Brain microvascular endothelial cell (primary cell): ENCODE measurements at regions not wholly inside any gene's neighbourhood (a gene's known extent, or its start where the extent isn't known, plus 50 kb on each side); places are given as distances from the start of the nearest gene placed in this dataset.
"Not testable (repeated sequence)": the region's sequence is repeated elsewhere in the genome, so short reads cannot be mapped to it uniquely, and the experiment has no call there.

Source experiments
- DNase-seq: peaks from one replicate; pipeline ENCODE4 v3.0.0-alpha.2; 2020
- H3K27ac ChIP-seq: fragments of 250-450 bp; sonication (Bioruptor Pico); 2 replicates; pipeline ENCODE4 v1.5.1; 2020; ENCODE audit warnings: mild to moderate bottlenecking, moderate library complexity
- H3K27me3 ChIP-seq: fragments of 250-450 bp; sonication (Bioruptor Pico); replicated peaks from 2 replicates; pipeline ENCODE4 v1.5.1; 2020; ENCODE audit warnings: mild to moderate bottlenecking
- H3K36me3 ChIP-seq: fragments of 250-450 bp; sonication (Bioruptor Pico); replicated peaks from 2 replicates; pipeline ENCODE4 v1.5.1; 2020; ENCODE audit warnings: mild to moderate bottlenecking
- H3K4me3 ChIP-seq: 2 replicates; pipeline ENCODE4 v1.5.1; 2011; ENCODE audit warnings: low read depth, mild to moderate bottlenecking, control low read depth, low read length, moderate library complexity
- CTCF ChIP-seq: IDR thresholded peaks from 2 replicates; pipeline ENCODE4 v1.5.1; 2011; ENCODE audit warnings: low read depth, mild to moderate bottlenecking, moderate library complexity, low read length, control low read depth, inconsistent platforms; ENCODE audit errors: missing control alignments
- in situ Hi-C: cut with HindIII; loops from 2 replicates; pipeline ENCODE4 v1.10.0; 2017; ENCODE audit warnings: low sequenced_read_pairs, low pct_ligation_motif_present

- TF ChIP-seq CTCF = no peak
- no peak overlapping the region for H3K27ac ChIP-seq
- no peaks in the 10 kb centered on the region for H3K27me3 ChIP-seq
- DNase-seq = no peak
- H3K36me3 ChIP-seq = no peaks in the 10 kb centered on the region
- no peak overlapping the region for H3K4me3 ChIP-seq
- in situ Hi-C loops = no loop called here
Measured at GRCh38 chr4:125231661-125232060, 83.1 kb upstream of the FAT4 start.

- in situ Hi-C loops = no loop called here
- no peaks in the 10 kb centered on the region for H3K27me3 ChIP-seq
Measured at GRCh38 chr4:125229596-125230058, 85.1 kb upstream of the FAT4 start.

GRCh38 chr4:125225806-125226205 is 88.9 kb upstream of the FAT4 start:
- no peak overlapping the region for H3K27ac ChIP-seq
- no peaks in the 10 kb centered on the region for H3K27me3 ChIP-seq
- H3K36me3 ChIP-seq = no peaks in the 10 kb centered on the region
- in situ Hi-C loops = no loop called here
- H3K4me3 ChIP-seq = no peak overlapping the region
- no peak for DNase-seq
- TF ChIP-seq CTCF = no peak

More at GRCh38 chr4:125229596-125230058, 85.1 kb upstream of the FAT4 start:
- Histone ChIP-seq H3K4me3 (no peak overlapping the region), H3K27ac (no peak overlapping the region), H3K36me3 (no peaks in the 10 kb centered on the region)
- no peak for TF ChIP-seq CTCF
- DNase-seq = no peak

- no peak overlapping the region for H3K4me3 ChIP-seq
- H3K27ac ChIP-seq = no peak overlapping the region
- in situ Hi-C loops = no loop called here
- no peaks in the 10 kb centered on the region for H3K36me3 ChIP-seq
- TF ChIP-seq CTCF = no peak
- no peak for DNase-seq
- H3K27me3 ChIP-seq = no peaks in the 10 kb centered on the region
Measured at GRCh38 chr4:125200556-125200955, 114.2 kb upstream of the FAT4 start.

- no peak overlapping the region for H3K27ac ChIP-seq
- in situ Hi-C loops = no loop called here
- no peaks in the 10 kb centered on the region for H3K27me3 ChIP-seq
- no peaks in the 10 kb centered on the region for H3K36me3 ChIP-seq
- TF ChIP-seq CTCF = no peak
- DNase-seq = peak; percentile 16
- H3K4me3 ChIP-seq = no peak overlapping the region
Measured at GRCh38 chr4:125198916-125199315, 115.8 kb upstream of the FAT4 start.

- H3K27me3 ChIP-seq, H3K27ac ChIP-seq, H3K4me3 ChIP-seq, DNase-seq, H3K36me3 ChIP-seq, in situ Hi-C loops: not testable (repeated sequence)
Measured at GRCh38 chr4:125191874-125192459, 122.8 kb upstream of the FAT4 start.
